HG03097 (cell line): ENCODE measurements at regions not wholly inside any gene's neighbourhood (a gene's known extent, or its start where the extent isn't known, plus 50 kb on each side); places are given as distances from the start of the nearest gene placed in this dataset.

ENCODE experiments used
- ATAC-seq: cut with Tn5 transposase; IDR thresholded peaks from one replicate; pipeline ENCODE4 v1.9.1; 2021; ENCODE audit not compliant: unreplicated experiment, low FRiP score

DNA sequence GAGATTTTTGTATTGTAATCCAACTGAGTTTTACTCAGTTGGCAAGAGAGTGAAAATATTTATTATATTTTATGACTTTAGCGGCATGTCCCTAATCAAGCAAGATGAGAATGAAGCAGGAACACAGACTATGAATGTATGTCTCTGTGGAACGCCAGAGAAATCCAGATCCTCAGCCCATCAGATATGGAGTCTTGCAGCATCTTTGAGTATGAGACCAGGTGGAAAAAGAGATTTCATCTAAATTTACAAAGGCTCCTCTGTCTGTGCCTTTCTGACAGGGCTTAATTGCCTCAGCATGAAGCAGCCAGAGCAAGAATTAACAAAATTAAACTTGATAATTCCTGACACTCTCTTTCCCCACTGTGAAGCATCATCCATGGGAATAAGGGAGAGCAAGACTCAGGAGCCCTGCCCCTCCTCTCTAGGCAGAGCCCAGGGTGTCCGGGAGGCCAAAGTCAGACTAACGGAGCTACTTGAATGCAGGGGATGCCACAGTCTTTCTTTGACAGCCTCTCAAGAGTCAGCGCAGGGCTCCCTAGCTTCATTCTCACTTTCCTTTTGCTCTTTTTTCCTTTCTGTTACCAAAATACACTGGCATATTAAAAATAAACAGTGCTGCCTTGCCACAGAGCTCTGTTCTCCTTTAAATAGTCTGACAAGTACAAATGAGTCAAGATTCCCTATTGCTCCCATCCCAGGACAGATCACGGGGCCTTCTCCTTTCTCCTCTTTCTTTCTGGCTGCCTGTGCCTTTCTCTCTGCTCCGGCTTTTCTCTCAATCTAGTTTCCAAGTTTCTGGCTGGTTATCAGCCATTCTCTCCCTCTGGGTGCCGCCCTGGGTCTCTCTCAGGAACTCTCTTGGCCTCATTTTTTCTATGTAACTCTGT, 132.2 kb upstream of the INHBA start:
- ATAC-seq = no peak

GRCh38 chr7:41832941-41833340, 130.1 kb upstream of the INHBA start:
- ATAC-seq = no peak

DNA sequence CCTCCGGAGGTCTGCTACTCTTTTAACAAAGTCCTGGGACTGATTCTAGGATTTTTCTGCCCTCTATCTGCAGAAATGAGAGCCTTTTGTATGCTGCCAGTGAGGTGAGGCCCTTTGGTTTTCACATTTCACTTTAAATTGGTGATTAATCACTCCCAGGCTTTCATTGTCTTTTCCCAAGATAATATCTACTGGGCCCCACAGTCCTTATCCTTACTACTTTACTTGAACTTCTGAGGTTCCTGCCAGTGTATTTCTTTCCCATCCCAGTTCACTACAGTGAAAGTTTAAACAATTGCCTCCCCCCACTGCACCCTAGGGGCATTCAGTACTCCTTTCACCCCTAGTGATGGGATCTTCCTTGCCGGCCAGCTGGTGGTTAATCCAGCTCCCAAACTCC, 127.4 kb upstream of the INHBA start:
- ATAC-seq = no peak

GRCh38 chr7:41828911-41829310, 126.0 kb upstream of the INHBA start:
- ATAC-seq = no peak

DNA sequence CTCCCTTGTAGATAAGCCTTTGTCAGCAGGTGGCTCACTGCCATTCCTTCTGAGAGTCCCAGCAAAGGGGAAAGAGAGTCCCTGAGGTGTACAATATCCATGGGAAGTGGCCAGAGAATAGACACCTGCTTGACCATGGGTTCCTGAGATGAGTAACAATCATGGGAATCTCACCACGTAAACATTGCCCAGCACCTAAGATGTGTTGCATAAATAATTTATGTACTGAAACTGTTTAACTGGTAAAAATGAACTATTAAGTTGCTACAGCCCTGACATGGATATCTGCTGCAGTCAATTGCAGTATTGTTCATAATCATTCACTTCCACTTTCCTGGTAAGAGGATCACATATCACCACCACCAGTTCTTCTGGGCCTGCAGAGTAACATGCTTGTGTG, 123.8 kb upstream of the INHBA start:
- no peak for ATAC-seq

DNA sequence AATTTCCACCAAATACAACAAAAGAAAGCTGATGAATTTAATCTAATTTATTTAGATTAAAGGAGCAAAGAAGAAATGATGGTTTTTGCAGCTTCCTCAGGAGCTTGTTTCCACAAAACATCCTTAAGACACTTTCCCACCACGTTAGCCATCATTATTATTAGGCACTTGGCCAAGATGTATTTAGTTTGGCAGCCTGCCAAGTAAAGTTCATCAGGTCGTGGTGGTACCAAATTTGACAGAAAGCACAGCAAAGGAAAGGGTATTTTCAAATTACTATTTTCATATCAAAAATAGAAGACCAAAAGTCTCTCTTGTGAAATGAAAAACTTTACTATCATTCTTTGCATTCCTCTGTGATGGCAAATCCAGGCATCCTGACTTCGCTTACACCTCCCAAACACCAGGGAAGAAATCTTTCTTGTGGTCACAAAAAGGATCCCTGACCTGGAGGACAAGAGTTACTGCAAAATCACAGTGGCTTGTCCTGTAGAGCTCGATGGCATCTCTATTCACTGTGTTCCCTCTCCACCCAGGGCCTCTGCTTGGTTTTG, 123.1 kb upstream of the INHBA start:
- ATAC-seq = no peak

DNA sequence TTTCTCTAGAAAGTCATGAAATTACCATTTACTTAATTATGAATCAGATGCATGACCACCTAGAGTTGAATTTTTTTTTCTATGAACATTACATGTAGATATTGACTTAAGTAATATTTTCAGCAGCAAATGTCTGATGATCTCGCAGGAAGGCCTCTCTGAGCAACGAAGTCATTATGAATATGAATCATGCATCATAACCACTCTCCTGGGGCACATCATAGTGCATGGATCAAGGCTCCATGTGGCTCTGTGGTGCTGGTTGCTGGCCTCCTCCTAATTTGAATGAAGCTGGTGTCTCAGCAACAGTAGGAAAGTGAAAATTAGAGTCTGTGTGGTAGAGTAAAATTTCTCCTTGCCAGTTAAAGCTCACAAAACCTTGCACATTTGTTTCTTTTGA, 121.4 kb upstream of the INHBA start:
- no peak for ATAC-seq

- no peak for ATAC-seq
Observed at GRCh38 chr7:41822259-41822817, 119.4 kb upstream of the INHBA start.

DNA sequence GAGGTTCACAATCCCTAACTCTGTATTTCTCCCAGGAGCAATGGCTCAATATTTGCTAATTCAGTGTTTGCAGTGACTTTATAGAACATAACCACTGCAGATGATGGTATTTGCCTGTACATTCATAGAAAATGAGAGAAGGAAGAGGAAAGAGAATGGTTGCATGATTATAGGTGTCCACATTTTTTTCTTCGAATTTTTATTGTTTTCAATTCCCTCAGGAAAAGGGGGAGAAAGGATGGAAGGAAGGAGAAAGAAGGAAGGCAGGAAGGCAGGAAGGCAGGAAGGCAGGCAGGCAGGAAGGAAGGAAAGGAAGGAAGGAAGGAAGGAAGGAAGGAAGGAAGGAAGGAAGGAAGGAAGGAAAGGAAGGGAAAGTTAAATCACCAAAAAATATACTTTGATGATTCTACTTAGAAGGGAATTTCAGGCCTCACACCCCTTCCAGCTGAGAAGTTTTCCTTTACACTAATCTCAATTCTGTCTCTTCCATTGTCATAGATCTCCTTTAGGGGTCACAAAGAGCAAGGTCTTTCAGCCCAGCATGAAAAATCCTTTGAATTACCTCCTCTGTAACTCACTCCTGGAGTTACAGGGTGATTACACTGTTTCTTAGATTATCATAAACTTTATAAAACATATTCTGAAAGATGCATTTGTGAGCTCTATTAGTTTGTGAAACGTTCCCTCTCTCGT, 118.8 kb upstream of the INHBA start:
- no peak for ATAC-seq

GRCh38 chr7:41820111-41820671, 117.3 kb upstream of the INHBA start:
- ATAC-seq = no peak

DNA sequence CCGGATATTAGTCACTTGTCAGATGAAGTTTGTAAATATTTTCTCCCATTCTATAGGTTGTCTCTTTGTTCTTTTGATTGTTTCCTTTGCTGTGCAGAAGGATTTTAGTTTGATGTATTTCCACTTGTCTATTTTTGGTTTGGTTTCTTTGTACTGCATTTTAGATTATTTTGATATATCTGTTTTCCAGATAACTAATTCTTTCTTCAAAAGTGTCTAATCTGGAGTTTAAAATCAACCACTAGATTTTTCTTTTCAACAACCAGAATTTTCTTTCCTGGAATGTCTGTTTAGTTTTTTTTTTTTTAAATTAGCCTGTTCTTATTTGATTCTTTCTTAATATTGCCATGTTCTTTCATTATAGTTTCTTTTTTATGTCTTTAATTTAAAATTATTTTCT, 116.8 kb upstream of the INHBA start:
- ATAC-seq = no peak

- no peak for ATAC-seq
Observed at GRCh38 chr7:41818765-41819398, 116.0 kb upstream of the INHBA start.

- ATAC-seq = no peak
Observed at GRCh38 chr7:41817386-41817785, 114.5 kb upstream of the INHBA start.

GRCh38 chr7:41816111-41816510, 113.2 kb upstream of the INHBA start:
- no peak for ATAC-seq

DNA sequence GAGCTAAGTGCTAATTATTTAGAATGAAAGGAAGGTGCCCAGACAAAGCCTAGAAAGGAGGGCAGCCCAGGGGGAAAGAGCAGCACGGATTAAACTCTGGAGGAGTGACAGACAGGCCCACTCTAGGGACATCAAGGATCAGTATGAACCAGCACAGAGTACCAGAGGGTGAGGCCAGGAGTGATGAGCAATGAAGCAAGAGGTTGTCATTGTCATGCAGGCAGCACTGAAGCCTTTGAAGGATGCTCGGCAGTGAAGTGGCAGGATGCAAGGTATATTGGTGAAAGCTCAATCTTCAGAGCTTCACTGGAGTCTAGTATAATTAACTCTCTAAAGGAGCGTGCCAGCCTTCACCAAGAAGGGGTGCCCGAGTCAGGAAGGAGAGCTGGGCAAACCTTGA, 112.0 kb upstream of the INHBA start:
- no peak for ATAC-seq

- no peak for ATAC-seq
Observed at GRCh38 chr7:41813286-41813685, 110.4 kb upstream of the INHBA start.

GRCh38 chr7:41811941-41812340, 109.1 kb upstream of the INHBA start:
- no peak for ATAC-seq

- ATAC-seq = peak; percentile 56
Observed at GRCh38 chr7:41809940-41810576, 107.2 kb upstream of the INHBA start.

GRCh38 chr7:41809529-41809939, 106.6 kb upstream of the INHBA start:
- no peak for ATAC-seq

DNA sequence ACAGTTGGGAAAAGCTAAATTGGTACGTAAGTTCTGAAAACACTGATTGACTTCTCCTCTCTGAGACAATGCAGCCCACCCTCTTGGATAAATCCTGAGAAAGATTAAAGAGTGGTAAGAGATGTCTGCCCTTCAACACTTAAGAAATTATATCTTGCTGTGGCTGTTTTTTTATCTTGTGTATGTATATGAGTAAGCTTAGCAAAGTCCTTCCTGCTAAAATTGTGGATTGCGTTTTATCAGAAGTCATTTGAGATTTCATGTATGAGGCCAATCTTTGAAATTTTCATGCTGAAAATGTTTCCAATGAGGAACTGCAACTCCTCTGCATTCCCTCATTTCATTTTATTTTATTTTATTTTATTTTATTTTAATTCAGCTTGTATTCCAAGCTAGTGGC, 106.2 kb upstream of the INHBA start:
- ATAC-seq = no peak
